HG03469 (cell line): ENCODE measurements at regions not wholly inside any gene's neighbourhood (a gene's known extent, or its start where the extent isn't known, plus 50 kb on each side); places are given as distances from the start of the nearest gene placed in this dataset.

ENCODE experiments used
- ATAC-seq: cut with Tn5 transposase; IDR thresholded peaks from one replicate; pipeline ENCODE4 v1.9.1; 2021; ENCODE audit warnings: mild to moderate bottlenecking, moderate library complexity, moderate number of reproducible peaks; ENCODE audit not compliant: unreplicated experiment

- no peak for ATAC-seq
These were observed 237.2 kb upstream of the FSTL5 start for GRCh38 chr4:162401021-162401420.

- ATAC-seq, result peak; percentile 48
These were observed 229.1 kb upstream of the FSTL5 start for GRCh38 chr4:162392946-162393345.

- no peak for ATAC-seq
These were observed 202.3 kb upstream of the FSTL5 start for GRCh38 chr4:162366146-162366545.

GRCh38 chr4:162364651-162365050 is 200.9 kb upstream of the FSTL5 start:
- ATAC-seq, result no peak

GRCh38 chr4:162360369-162361149 is 196.8 kb upstream of the FSTL5 start:
- no peak for ATAC-seq

- ATAC-seq, result no peak
These were observed 192.4 kb upstream of the FSTL5 start for GRCh38 chr4:162356181-162356580.

- ATAC-seq, result no peak
These were observed 188.8 kb upstream of the FSTL5 start for GRCh38 chr4:162352580-162353107.

- no peak for ATAC-seq
These were observed 186.5 kb upstream of the FSTL5 start for GRCh38 chr4:162350331-162350730.

- no peak for ATAC-seq
These were observed 185.6 kb upstream of the FSTL5 start for GRCh38 chr4:162349395-162349794.

GRCh38 chr4:162347842-162348213 is 184.0 kb upstream of the FSTL5 start:
- no peak for ATAC-seq

GRCh38 chr4:162347156-162347841 is 183.5 kb upstream of the FSTL5 start:
- no peak for ATAC-seq

- ATAC-seq, result no peak
These were observed 180.2 kb upstream of the FSTL5 start for GRCh38 chr4:162343967-162344366.

GRCh38 chr4:162341533-162341932 is 177.7 kb upstream of the FSTL5 start:
- ATAC-seq, result no peak

GRCh38 chr4:162323919-162324318 is 160.1 kb upstream of the FSTL5 start:
- no peak for ATAC-seq

- ATAC-seq, result no peak
These were observed 158.3 kb upstream of the FSTL5 start for GRCh38 chr4:162322054-162322453.

- no peak for ATAC-seq
These were observed 122.0 kb upstream of the FSTL5 start for GRCh38 chr4:162285753-162286152.

GRCh38 chr4:162282684-162283083 is 118.9 kb upstream of the FSTL5 start:
- no peak for ATAC-seq

- peak; percentile 83 for ATAC-seq
These were observed 110.6 kb upstream of the FSTL5 start for GRCh38 chr4:162274354-162274753.

- ATAC-seq, result no peak
These were observed 108.4 kb upstream of the FSTL5 start for GRCh38 chr4:162272215-162272614.

- ATAC-seq, result no peak
These were observed 105.1 kb upstream of the FSTL5 start for GRCh38 chr4:162268911-162269310.

- no peak for ATAC-seq
These were observed 102.0 kb upstream of the FSTL5 start for GRCh38 chr4:162265802-162266201.

GRCh38 chr4:162245051-162245450 is 81.3 kb upstream of the FSTL5 start:
- ATAC-seq, result no peak
